D721Med (cell line): ENCODE measurements at regions not wholly inside any gene's neighbourhood (a gene's known extent, or its start where the extent isn't known, plus 50 kb on each side); places are given as distances from the start of the nearest gene placed in this dataset.

Experiments
- DNase-seq: peaks from one replicate; pipeline ENCODE4 v3.0.0; 2011; ENCODE audit warnings: low spot score; ENCODE audit not compliant: insufficient read length
- FAIRE-seq: peaks from 2 replicates; lab custom pipeline; 2011; peaks lifted over from hg19 to GRCh38; lab: Jason Lieb, UNC
- TF ChIP-seq, protein P1 (sequence below): IDR thresholded peaks from 2 replicates; pipeline ENCODE4 v1.5.1; 2012; ENCODE audit warnings: mild to moderate bottlenecking, control low read depth; ENCODE audit not compliant: insufficient read depth; ENCODE audit errors: missing control alignments

DNA sequence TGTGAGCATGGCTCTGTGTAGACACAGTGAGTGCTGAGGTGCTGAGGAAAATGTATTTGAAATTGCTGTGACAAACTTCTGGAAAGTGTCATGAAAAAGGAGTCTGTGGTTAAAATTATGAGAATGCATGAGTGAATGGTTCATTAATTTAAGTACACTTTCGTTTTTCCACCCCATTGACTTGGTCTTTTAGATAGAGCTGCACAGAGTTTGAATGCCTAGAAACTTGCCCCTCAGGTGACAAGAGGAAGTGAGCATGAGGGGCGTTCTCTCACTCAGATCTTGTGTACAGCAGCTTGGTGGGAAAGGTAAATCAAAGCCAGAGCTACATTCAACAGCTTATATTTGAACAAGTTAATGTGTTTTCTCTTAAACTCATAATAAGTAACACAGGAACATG, 296.8 kb downstream of the WDR72 start:
- FAIRE-seq = no peak
- no peak for DNase-seq
- TF ChIP-seq, protein P1, sequence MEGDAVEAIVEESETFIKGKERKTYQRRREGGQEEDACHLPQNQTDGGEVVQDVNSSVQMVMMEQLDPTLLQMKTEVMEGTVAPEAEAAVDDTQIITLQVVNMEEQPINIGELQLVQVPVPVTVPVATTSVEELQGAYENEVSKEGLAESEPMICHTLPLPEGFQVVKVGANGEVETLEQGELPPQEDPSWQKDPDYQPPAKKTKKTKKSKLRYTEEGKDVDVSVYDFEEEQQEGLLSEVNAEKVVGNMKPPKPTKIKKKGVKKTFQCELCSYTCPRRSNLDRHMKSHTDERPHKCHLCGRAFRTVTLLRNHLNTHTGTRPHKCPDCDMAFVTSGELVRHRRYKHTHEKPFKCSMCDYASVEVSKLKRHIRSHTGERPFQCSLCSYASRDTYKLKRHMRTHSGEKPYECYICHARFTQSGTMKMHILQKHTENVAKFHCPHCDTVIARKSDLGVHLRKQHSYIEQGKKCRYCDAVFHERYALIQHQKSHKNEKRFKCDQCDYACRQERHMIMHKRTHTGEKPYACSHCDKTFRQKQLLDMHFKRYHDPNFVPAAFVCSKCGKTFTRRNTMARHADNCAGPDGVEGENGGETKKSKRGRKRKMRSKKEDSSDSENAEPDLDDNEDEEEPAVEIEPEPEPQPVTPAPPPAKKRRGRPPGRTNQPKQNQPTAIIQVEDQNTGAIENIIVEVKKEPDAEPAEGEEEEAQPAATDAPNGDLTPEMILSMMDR = no peak

DNA sequence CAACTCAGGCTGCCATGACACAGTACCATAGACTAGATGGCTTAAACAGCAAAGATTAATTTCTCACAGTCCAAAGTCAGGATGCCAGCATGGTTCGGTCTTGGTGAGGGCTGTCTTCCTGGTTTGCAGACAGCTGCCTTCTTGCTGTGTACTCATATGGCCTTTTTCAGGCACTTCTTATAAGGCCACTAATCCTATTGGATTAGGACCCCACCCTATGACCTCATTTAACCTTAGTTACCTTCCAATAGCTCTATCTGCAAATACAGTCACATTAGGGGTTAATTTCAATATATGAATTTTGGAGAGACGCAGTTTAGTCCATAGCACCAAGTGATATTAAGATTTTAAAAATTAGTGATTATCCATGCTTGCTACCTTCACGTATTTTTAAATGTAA, 297.8 kb downstream of the WDR72 start:
- TF ChIP-seq, protein P1 = no peak
- DNase-seq (no peak), FAIRE-seq (no peak)

DNA sequence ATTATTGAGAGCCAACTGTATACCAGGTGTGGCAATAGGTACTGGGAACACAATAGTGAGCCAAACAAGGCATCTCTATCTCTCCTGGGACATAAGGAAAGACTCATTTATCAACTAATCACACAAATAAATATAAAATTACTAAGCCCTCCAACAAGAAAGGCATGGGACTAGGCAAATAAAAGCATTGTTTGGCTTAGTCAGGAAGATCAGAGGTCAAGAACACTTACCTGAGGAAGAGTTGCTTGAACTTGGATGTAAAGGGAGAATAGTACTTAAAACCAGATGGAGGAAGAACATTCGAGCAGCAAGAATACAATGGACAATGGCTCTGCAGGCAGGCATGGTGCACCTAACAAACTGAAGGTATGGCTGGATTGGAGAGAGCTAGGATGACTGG, 300.7 kb downstream of the WDR72 start:
- TF ChIP-seq, protein P1 = no peak
- FAIRE-seq = no peak

DNA sequence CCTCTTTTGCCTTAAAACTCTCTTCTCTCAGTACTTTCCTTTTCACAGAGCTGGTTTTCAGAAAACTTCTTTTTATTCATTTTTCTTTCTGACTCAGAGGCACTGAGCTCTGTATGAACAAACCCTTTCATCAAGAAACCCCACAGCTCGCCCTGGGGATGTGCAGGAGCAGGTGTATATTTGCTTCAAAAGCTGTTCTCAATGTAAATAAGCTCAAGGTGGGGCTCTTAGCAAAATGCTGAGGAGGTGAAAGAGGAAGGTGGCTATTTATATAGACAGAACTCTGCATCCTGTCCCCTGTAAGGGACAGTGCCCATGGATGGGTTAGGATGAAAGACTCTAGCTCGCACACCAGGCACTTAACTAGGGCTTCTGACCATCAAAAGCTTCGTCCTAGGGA, 302.0 kb downstream of the WDR72 start:
- TF ChIP-seq, protein P1 = no peak

More for the DNA sequence above, 300.7 kb downstream of the WDR72 start:
- no peak for DNase-seq

DNA sequence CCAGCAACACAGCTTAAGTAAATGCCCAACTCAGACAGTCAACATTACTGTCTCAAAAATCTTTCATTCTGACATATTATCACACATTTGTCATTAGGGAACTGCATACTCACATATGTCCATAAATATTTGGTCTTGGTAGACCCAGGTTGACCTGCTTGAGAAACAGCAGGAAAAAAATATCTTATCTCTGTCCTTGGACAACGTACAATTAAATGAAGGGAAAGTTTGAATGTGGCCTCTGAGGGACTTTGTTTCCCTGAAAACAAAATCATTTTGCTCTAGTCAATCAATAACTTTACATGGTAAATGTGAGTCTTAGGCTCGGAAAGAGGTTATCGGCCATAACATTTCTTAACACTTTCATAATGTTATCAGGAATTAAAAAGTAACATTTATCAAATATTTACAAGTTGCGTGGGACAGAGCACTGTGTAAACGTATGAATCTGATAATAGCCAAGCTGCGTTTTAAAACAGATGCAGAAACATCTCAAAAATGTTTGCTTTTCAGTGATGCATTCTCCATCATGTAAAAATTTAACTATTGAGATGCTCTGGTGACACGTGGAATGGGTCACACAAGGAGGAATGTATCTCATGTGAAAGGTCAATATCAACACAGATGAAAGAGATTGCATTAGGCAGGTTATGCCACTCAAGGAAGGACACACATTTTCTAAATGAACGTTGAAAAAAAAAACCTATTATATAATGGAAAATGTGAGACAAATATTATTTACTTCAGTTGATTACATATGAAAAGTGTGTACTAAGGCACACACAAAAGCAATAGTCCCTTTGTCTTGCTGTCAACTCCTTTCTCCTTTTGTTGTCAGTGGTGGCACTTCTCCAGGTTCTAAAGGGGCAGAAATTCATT, 304.4 kb downstream of the WDR72 start:
- TF ChIP-seq, protein P1 = no peak
- FAIRE-seq (no peak), DNase-seq (no peak)

More for the DNA sequence above, 302.0 kb downstream of the WDR72 start:
- FAIRE-seq (no peak), DNase-seq (no peak)

DNA sequence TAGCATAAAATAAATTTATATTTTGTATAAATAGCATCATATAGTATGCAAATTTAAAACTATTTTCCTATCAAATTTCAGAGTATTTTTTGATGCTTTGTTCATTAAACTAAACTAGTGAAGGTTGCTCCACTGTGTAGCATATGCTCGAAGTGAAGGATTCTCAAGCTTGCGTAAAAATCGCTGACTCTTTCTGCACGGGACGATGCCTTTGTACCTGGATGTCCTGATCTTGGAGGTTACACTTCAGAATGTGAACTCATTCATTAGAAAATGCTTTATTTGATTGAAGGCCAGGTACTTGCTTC, 305.0 kb downstream of the WDR72 start:
- no peak for DNase-seq
- FAIRE-seq = no peak
- TF ChIP-seq, protein P1 = no peak
